Stimulated activated CD8-positive, alpha-beta memory T cell treated with anti-CD3 and anti-CD28 coated beads, Interleukin-7, amount 100 ng/mL, for 4 hours (primary cell): ENCODE measurements at regions not wholly inside any gene's neighbourhood (a gene's known extent, or its start where the extent isn't known, plus 50 kb on each side); places are given as distances from the start of the nearest gene placed in this dataset.

Experiments
- DNase-seq, 2 donors: peaks; one replicate each; pipeline ENCODE4 v3.0.0-alpha.2; 2020; ENCODE audit warnings: low read depth in 2 of 2

- DNase-seq: no peak
Measured at GRCh38 chr13:95447814-95448213, 104.7 kb upstream of the CLDN10 start.

- DNase-seq: no peak
Measured at GRCh38 chr13:95451656-95452055, 100.9 kb upstream of the CLDN10 start.

- DNase-seq: no peak
Measured at GRCh38 chr13:95452375-95452774, 100.1 kb upstream of the CLDN10 start.

DNA sequence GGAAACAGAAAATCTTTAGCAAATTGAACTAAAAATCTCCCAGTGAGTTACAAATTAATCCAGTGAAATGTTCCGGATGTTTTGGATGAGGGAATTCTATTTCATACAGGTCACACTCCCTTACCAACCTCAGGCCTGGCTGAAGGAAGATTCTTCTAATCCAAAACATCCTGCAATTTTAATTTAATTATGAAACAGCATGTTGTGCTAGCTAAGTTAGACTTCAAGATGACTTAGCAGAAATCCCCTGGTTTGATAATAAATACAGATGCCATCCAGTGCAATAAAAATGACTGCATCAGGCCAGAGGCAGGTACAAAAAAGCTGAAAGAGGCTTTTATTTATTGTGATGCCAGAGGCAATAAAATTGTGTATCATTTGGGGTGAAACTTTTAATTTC, 96.7 kb upstream of the CLDN10 start:
- DNase-seq: no peak

GRCh38 chr13:95456815-95457214, 95.7 kb upstream of the CLDN10 start:
- no peak for DNase-seq

- no peak for DNase-seq
Measured at GRCh38 chr13:95457294-95457693, 95.2 kb upstream of the CLDN10 start.

- DNase-seq: no peak
Measured at GRCh38 chr13:95462801-95463200, 89.7 kb upstream of the CLDN10 start.

DNA sequence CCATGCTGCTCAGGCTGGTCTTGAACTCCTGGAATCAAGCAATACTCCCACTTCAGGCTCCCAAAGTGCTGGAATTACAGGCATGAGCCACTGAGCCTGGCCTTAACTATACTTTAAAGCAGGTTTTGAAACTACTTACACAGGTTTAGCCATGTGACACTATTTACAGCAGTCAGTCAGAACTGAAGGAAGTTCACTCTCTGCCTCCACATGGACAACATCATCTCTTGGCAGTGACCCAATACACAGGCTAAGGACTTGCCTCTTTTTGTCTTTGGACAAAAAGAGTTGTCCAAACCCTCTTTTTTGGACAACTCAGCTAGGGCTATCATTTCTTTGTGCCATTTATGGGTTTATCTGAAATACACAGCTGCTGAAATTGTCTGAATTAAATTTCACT, 89.0 kb upstream of the CLDN10 start:
- no peak for DNase-seq

GRCh38 chr13:95470574-95471366, 81.8 kb upstream of the CLDN10 start:
- DNase-seq: no peak

DNA sequence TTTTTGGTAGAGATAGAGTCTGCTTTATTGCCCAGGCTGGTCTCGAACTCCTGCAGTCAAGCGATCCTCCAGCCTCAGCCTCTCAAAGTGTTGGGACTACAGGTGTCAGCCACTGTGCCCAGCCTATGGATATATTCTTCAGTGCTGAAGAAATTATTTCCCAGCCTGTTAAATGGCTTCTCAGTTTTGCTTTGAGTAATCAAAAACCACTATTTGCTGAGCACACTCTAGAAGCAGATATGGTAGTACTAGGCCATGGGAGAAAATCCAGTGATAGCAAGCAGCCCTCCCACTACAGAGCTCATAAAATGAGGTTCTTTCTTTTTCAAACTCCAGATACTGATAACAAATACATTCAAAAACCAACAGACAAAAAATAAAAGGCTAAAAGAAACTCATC, 80.6 kb upstream of the CLDN10 start:
- no peak for DNase-seq

- no peak for DNase-seq
Measured at GRCh38 chr13:95474992-95475391, 77.5 kb upstream of the CLDN10 start.

DNA sequence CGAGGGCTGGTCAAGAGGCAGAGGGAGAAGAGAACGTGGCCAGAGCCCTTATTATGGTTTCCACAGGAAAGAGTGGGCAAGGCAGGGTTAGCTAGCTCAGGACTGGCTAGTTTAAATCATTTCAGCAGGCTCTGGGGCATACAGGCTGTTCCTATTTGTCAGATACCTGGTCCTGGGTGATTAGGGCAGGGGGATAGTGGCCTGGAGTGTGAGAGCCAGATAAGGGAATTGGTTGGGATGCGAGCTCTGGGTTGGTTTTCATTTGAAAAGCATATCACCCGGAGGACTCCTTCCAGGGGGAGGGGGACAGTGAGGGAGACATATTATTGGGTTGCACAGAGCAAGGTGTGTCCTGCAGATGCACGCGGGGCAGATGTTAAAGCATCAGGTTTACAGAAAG, 75.3 kb upstream of the CLDN10 start:
- DNase-seq: no peak

DNA sequence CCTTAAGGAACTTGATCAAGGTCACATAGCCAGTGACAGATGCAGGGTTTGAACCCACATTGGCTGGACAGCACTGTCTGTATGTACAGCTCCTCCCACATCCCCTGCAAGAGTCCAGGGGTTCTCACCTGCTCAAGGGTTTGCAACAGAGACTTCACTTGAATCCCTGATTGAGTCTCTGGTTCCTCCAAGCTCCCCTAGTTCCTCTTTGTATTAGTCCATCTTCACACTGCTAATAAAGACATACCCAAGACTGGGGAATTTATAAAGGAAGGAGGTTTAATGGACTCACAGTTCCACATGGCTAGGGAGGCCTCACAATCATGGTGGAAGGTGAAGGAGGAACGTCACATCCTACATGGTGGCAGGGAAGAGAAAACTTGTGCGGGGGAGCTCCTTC, 72.8 kb upstream of the CLDN10 start:
- no peak for DNase-seq

DNA sequence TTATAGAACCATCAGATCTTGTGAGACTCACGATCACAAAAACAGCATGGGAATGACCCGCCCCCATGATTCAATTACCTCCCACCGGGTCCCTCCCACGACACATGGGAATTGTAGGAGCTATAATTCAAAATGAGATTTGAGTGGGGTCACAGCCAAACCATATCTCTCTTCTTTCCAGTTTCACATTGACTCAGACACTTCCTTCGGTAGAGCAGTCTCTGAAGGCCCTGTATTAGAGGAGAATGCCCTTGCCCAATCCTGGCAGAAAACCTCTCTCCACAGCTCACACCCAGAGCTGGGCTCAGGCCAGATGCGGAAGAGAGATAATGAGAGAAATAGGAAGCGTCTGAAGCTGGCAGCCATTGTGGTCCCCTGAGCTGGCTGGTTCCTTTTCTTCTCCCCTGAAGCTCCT, 72.4 kb upstream of the CLDN10 start:
- no peak for DNase-seq

DNA sequence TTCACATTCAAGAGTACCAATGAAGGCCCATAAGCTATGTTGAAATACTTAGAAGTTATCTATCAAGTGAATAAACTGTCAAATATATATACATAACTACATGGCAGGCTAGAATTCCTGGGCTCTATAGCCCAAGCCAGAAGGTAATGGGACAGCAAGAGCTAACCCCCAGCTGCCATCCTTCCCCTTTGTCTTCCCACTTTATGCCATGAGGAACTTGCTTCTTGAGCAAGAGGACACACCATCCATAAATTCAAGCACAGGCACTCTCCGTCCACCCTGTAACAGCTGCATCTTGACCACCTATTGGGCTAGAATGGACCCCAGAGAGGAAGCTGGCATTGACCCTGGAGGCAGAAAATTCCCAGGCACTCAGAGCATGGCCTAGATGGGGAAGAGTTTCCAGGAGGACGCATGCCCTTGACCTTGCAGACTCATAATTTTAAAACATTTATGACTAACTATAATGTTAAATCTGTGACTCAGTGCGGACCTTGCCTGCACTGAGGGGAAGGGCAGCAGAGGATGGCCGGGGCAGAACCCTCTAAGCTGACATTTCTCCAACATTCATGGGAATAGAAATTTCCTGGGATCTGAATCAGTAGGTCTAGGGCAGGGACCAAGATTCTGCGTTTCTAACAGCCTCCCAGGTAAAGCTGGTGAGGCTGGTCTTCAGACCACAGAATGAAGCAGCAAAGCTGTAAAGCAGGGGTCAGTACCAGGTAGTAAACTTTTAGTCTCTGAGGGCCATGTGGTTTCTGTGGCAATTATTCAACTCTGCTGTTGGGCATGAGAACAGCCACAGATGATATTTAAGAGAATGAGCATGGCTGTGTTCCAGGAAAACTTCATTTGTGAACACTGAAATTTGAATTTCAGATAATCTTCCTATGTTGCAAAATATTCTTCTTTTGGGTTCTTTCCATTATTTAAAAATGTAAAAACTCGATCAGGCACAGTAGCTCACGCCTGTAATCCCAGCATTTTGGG, 71.4 kb upstream of the CLDN10 start:
- DNase-seq: no peak

- no peak for DNase-seq
Measured at GRCh38 chr13:95484052-95484451, 68.5 kb upstream of the CLDN10 start.

DNA sequence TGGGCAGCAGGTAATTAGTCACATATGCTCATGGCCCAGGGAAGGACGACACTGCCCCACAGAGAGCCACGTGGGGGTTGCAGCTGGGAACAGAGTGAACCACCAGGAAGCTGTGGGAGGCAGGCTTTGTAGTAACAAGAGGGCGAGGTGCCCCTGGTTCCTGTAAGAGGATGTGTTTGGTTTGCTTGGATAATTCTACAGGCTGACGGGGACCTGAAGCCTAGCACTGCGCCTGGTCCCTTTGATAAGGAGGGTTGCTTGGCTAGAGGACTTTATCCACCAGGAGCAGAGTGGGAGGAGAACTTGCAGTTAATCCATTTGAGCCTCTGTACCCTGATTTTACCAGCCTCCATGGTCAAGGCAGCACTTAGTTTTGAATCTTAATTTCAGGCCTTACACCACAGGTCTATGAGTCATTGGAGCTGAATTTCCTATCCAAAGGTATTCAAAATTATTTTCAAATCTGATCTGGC, 67.4 kb upstream of the CLDN10 start:
- DNase-seq: no peak

GRCh38 chr13:95485518-95486144, 66.9 kb upstream of the CLDN10 start:
- no peak for DNase-seq

DNA sequence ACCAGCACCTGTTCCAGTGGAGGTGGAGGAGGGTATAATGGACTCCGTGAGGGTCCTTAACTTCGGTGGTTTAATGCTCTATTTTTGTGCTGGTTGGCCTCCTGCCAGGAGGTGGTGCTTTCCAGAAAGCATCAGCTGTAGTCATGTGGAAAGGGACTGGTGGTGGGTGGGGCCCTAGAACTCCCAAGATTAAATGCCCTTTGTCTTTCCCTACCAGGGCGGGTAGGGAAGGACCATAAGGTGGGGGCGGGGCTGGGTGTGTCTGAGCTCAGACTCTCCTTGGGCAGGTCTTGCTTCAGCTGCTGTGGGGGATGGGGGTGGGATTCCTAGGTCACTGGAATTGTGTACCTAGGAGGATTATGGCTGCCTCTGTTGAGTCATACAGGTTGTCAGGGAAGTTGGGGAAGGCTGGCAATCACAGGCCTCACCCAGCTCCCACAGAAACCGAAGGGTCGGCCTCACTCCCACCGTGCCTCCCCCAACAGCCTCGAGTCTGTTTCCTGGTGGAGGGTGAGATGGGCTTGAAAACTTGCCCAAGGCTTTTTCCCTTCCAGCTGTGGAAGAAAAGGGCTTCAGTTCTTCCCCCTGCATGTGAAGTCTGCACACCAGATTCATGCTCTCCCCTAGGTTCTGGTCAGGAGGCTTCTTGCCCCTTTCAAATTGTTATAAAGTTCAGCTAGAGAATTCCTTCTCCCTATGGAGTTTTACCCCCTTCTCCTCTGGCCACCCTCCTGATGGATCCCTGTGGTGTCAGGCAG, 60.3 kb upstream of the CLDN10 start:
- no peak for DNase-seq

DNA sequence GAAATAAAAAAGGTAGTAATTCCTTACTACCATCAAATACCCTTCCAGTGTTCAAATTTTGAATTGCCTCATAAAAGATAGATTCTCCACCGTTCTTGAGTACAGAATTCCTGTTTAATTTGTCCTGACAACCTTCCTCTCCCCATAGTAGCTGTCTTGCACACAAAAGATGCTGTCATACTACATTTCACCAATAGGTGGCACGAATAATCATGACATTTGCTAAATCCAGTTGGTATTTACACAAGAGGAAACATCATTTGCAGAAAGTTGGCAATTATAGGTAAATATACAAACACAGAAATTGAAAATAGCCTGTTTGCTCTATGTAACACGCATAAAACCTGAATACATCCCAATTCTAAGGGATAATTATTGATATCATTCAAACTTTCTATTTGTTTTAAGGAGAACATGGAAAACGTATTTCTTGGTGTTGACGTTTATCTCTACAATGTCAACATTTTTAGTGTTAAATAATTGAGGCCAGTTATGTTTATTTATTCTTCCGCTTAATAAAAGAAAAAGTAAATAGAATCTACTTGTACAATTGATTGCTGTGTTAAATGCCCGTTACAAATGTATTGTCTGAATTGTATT, 58.3 kb upstream of the CLDN10 start:
- DNase-seq: no peak

DNA sequence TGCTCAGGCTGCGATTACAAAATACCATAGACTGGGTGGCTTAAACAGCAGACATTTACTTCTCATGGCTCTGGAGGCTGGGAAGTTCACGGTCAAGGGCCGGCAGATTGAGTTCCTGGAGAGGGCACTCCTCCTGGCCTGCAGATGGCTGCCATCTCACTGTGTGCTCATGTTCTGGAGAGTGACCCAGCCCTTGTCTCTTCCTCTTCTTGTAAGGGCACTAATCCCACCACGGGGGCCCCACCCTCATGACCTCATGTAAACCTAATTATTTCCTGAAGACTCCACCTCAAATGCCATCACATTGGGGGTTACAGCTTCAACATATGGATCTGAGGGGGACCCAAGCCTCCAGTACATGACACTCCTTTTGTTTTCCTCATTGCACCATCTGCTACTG, 56.0 kb upstream of the CLDN10 start:
- DNase-seq: no peak
